ENCODE measurements at regions not wholly inside any gene's neighbourhood (a gene's known extent, or its start where the extent isn't known, plus 50 kb on each side); places are given as distances from the start of the nearest gene placed in this dataset.
"Not testable (repeated sequence)": the region's sequence is repeated elsewhere in the genome, so short reads cannot be mapped to it uniquely, and the experiment has no call there.

DNA sequence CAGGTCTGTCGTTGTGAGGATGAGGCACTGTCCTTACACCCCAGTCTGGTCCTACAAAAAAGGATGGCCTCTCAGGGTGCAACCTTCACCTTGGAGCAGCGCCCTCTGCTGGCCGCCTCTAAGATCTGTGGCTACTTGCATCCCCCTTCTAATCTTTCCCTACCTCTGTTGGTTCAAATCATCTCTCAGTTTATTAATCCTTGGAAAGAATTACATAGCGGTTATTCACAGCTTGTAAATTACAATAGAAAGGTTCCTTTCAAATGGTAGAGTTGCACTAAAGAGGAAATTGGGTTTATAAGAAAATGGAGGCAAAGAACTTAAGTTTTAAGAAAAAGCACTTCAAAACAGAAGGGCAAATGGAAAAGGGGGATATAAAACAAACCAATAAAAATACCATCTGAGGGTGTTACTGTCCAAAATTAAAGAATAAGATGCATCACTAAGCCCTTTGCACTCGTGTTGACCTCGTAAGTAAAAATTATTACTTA, 102.0 kb upstream of the PLEKHM1 start:
- DNase-seq = not testable (repeated sequence)

DNA sequence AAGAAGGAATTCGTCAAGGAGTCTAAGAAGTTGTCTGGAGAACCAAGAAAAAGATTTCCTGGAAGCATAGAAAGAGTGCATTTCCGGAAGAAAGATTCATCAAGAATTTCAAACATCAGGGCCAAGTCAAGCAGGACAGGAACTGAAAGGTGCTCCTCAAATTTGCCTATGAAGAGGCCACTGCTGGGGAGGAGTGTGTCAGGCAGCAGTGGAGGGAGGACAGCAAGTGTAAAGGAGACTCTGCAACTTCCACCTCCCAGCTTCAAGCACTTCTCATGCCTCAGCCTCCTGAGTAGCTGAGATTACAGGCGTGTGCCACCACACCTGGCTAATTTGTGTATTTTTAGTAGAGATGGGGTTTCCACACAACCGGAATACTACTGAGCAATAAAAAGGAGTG, 105.8 kb upstream of the PLEKHM1 start:
- DNase-seq = not testable (repeated sequence)

DNA sequence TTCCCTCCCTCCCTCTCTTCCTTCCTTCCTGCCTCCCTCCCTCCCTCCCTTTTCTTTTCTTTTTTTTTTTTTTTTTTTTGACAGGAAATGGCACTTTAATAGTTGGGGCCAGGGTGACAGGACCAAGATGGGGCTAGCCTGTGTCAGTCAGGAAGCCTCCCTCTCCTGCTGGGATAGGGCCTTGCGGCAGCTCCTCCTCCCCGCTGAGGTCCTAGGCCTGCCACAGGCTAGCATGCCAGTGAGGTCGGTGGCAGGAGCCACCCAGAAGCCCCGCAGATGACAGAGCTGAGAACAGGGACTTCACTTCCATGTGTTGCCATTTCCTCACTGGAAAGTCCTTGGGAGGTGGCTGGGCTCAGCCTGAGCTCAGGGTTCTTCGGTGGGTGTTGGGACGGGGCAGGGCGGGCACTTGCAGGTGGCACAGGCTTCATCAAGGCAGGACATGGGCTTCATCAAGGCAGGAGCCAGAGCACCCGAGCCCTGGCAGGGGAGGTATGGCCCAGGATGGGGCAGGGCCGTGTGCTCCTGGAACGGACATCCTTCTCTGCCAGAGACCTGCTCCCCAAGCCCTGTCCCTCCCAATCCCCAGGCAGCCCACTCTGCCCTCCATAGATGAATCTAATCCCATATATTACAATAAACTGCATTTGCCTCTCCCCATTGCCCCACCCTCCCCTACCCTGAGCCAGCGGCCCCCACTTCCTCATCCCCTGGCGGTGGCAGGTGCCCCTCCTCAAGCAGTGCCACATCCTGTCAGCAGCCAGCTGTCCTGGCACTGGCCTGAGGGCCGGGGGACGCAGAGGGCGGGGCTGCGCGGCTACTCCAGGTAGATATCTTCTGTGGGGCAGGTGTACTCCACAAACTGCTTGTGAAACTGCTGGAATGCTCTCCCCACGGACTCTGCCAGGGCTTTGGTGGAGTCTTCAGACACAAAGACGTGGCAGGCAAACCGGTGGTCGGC, 109.8 kb upstream of the PLEKHM1 start:
- DNase-seq = not testable (repeated sequence)

DNA sequence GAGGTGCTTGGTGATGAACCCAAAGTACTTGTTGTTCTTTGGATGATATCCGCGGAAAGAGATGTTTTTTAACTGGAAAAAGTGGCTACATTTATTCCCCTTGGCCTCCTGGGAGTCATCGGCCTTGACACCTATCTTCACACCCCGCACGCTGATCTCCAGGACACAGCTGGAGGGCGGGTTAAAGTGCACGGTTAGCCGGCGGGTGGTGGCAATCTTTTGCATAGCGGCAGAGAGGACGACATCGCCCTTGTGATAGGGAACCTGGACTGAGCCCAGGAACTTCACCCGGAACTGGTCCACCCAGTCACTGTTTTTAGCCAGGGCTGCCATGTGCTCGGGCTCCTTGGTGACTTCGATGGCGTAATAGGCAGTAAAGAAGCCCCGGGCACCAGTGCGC, 110.5 kb upstream of the PLEKHM1 start:
- not testable (repeated sequence) for DNase-seq

DNA sequence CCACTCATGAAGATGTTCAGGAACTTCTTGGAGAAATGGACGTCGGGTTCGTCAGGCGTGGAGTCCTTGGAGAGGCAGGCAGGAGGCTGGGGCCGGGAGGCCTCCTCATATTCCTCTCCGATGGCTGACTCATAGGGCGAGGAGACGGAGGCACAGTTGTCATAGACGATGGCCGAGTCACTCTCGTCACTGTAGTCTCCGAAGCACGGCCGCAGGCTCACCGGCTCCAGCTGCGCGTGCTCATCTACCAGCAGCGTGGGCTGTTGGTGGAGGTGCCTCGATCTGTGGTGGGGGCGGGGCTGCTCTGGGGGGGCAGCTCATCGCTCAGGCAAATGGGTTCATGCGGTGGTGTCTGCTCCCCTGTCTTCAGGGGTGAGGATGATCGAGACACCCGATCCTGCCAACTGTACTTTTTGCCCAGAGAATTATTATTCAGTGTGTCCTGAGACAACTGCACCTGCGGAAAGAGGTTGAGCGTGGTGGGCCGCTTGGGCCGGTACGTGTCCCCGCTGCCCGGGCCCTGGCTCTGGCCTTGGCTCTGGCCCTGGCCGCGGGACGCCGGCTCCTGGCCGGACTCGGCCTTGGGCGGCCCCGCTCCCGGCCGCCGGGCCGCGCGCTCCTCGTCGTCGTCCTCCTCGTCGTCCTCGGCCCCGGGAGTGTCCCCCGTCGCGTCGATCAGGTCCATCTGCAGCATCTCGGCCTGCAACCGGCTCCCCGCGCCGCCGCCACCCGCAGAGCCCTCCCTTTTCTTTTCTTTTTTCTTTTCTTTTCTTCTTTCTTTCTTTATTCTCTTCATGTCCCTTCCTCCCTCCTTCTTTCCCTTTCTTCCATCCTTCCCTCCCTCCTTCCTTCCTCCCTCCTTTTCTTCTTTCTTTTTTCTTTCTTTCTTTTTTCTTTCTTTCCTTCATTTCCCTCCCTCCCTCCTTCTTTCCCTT, 111.4 kb upstream of the PLEKHM1 start:
- not testable (repeated sequence) for DNase-seq

DNA sequence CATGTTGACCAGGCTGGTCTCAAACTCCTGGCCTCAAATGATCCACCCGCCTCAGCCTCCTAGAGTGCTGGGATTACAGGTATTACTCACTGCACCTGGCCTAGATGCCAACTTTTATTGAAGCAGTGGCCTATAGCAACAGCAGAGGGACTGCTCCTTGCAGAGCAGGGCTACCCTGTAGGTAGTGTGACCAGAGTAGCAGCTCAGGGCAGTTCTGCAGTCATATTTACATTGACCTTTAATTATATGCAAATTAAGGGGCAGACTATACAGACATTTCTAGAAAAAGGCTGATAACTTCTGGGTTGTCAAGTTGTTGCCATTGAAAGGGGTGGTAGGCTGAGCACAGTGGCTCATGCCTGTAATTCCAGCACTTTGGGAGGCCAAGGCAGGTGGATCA, 115.2 kb upstream of the PLEKHM1 start:
- DNase-seq = not testable (repeated sequence)

DNA sequence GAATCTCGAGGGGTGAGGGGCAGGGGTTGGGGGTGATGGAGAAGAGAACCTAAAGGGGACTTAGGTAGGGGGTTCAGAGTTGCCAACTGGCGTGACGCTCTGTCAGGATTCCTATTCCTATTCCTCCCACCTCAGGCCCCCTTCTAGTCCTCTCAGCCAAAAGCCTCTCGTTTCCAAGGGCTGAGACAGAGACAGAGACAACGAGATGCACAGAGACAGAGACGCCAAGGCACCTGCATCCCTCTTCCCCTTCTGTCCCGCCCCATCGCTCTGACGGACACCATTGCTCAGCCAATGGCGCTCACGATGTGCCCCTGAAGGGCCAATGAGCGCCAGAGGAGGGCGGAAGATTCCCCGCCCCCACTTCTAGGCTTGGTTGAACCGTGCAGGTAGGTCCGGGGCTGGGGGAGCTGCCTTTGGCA, 129.5 kb upstream of the PLEKHM1 start:
- DNase-seq = not testable (repeated sequence)

DNA sequence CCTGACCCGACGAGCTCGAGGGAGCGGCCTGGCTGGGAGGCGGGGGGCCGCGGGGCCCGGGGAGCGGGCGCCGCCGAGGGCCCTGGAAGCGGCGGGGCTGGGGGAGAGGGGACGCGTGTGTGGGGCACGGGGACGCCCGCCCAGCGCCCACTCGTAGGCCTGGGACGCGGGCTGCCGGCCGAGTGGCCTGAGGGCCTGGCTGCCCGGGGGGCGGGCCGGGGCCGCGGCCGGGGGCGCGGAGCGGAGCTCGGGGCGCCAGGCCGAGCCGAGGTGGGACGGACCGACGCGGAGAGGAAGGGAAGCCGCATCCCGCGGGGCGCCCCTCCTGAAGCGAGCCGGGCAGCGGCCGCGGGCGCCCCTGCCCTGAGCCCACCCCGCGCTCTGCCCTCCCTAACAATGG, 129.9 kb upstream of the PLEKHM1 start:
- DNase-seq = not testable (repeated sequence)

DNA sequence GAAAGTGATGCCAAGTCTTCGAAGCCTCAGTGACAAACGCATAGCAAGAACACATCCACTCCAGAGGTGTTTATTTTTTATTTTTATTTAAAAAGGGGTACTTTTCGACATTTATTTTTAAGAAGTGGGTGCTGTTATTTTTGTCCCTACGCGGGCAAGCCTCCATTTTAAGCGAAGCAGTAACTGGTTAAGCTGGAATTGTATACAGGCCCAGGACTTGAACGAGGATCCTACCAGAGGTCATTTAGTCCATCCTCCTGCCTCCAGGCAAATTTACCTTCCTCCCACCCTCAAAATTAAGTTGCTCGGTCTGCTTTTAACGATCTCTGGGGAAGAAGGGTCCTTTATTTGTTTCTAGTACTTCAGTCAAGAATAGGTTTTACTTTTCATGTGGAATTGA, 130.6 kb upstream of the PLEKHM1 start:
- DNase-seq = not testable (repeated sequence)

DNA sequence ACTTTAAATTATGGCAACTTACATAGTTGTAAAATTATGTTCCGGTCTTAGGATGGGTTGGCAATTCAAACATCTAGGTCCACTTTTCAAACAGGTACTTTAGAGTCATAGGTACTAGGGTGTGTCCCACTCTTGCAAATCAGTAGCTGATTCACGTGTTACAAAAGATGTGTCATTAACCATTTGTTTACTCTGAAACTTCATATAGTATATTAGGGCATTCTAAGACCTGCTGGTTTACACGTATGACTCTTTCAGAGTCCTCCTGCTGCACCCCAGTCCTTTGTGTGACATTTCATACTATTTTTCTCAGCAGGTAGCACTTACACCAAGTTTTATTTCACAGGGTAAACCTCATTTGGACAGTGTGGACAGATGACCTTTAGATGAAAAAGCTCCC, 131.8 kb upstream of the PLEKHM1 start:
- DNase-seq = not testable (repeated sequence)

DNA sequence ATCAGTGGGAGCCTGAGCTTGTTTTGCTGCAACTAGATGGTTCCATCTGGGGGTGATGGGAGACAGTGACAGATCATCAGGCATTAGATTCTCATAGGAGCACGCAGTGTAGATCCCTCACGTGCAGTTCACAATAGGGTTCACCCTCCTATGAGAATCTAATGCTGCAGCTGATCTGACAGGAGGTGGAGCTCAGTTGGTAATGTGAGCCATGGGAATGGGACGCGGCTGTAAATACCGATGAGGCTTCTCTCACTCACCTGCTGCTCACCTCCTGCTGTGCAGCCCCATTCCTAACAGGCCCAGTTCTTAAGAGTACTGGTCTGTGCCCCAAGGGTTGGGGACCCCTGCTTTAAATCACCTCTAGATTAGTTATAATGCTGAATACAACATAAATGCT, 137.5 kb upstream of the PLEKHM1 start:
- no peak for DNase-seq

DNA sequence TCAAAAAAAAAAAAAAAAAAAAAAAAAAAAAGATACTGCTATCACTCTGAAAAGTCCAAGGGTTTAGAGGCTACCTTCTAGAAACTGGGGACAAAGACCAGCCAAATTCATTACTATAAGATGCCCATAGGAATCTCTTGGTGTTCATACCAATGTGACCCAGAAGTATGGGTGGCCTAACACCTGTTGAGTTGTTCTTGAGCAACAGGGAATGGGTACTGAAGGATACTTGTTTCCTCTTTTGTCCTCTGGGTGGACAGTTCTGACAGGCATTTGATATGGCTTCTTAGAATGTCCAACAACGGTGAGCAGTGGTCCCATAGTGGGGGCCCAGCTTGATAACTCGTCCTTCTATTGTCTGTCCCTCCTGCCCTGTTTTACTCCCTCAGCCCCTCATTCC, 141.4 kb upstream of the PLEKHM1 start:
- DNase-seq = no peak

DNA sequence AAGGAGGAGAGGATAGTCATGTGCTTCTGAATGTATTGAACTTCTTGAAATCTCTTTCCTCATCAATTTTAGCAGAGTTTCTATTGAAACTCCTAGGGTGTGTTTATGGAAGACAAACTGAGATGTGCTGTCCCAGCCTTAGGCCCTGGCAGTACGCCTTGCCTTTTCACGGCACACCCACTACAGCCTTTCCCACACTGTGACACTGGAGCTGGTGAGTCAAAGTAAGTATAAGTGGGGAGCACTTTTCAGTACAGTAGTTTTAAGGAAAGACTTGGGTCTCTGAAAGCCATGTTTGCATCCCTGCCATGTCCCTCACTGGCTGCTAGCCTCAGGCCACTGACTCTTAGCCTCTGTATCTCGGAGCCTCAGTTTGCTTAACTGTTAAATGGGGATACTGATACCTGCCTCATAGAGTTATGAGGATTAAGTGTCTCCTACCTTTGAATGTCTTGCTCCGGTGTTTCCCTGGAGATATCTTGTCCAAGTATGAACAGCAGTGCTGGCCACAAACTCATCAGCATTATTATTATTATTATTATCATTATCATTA, 144.7 kb upstream of the CRHR1 start:
- no peak for DNase-seq

DNA sequence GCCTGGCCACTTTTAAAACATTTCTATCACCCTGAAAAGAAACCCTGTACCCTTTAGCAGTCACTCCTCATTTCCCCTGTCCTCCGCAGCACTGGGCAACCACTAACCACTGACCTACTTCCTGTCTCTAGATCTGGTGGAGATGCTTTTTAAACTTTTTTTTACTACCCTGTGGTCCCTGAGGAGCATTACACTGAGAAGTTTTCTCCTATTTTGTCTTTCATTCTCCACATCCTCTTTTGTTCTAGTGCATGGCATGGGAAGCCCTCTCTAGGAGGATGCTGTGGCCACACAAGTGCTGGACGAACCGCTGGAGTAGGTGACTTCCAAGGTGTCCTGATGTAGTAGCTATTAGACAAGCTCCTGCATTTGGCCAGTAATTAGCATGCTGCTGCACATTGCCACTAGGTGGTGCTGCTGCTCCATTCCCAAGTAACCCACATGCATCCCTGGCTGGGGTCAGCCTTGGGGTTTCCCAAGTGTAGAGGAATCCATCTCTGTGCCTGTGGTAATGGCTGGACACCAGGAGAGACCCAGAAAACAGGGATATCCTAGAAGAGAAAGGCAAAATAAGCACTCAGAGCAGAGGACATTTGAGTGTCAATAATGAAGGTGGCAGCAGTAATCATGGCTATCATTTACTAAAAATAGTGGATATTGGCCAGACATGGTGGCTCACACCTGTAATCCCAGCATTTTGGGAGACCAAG, 143.8 kb upstream of the CRHR1 start:
- DNase-seq = no peak

DNA sequence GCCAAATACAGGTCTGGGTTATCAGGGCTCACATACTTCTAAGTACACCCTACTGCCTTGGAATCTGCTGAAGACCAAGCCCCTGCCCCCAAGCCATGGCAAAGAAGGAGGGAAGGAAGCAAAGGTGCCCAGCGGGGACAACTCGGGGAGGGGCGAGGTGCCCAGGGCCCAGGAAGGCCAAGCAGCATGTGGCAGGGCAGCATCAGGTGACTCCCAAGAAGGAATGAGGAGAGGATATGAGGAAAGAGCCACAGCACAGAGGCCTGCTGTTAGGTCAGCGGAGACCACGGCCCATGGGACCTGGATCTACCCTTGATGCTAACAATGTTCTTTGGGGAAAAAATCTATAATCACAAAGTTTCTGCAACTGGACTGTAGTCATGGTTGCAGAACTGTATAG, 142.6 kb upstream of the CRHR1 start:
- no peak for DNase-seq

DNA sequence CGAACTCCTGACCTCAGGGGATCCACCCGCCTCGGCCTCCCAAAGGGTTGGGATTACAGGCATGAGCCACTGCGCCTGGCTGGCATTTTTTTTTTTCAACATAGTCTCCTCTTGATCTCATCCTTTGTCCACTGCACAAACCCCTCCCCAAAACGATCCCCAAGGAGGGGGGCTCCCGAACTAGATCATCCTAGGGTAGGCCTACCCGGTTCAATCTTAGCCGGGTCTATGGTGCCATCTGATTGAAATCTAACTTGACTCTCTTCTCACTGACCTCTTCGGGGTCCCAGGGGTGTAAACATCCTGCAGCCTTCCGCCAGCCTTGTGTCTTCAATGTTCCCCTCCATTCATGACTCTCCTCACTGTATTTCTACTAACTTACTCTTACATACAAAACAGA, 140.5 kb upstream of the CRHR1 start:
- no peak for DNase-seq

DNA sequence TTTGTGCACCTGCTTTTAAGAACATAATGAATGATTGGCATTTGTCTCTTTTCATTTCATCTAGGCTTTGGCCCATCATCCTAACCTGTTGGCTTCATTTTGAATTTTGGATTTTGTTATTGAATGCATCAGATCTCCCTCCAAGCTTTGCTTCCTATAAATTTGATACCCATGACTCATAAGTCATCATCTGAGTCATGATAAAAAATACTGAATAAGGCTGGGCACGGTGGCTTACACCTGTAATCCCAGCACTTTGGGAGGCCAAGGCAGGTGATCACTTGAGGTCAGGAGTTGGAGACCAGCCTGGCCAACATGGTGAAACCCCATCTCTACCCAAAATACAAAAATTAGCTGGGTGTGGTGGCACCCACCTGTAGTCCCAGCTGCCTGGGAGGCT, 139.5 kb upstream of the CRHR1 start:
- not testable (repeated sequence) for DNase-seq

DNA sequence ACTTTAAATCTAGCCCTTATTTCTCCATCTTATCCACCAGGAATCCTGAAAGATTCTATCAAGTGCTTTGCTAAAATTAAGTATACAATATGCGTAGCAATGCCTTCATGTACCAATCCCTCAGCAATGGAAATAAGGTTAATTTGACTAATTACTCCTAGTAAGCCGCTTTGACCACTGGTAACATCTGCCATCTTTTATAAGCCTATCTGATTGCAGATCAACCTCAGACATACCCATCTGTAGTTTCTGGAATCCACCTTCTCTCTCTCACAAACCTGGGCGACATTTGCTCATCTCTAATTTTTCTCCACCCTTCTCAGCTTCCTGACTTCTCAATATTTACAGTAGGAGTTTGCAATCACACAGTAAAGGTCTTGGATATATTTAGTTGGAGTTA, 138.8 kb upstream of the CRHR1 start:
- no peak for DNase-seq

DNA sequence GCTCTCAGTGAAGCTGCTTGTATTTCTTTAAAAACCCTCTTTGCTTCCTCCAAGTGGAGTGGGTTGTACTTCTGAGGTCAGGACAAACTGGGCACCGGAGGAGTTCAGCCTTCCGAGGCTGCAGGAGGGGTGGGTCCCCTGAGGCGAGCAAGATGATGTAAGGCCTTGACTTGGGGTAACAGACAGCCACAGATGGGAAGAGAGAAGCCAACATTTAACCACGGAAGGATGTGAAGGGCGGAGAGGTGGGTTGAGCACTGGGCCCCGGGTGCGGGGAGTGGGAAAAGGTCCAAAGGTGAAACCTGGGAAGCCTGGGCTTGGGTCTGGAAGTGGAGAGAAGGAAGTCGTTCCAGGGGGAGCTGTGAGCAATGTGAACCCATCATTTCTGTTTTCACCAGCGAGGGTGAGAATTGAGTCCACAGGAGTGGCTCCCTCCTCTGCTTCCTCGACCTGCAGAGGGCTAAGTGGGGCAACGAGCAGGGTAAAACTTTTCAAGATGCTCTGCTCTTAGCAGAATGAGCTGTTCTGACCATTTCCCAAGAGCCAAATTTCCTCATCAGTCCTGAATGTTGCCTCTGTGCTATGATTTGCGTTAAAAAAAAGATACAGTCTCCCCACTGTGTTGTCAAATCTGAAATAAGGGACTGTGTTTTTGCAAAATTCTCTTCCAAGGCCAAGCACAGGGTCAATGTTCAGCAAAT, 137.7 kb upstream of the CRHR1 start:
- DNase-seq = peak; percentile 4

DNA sequence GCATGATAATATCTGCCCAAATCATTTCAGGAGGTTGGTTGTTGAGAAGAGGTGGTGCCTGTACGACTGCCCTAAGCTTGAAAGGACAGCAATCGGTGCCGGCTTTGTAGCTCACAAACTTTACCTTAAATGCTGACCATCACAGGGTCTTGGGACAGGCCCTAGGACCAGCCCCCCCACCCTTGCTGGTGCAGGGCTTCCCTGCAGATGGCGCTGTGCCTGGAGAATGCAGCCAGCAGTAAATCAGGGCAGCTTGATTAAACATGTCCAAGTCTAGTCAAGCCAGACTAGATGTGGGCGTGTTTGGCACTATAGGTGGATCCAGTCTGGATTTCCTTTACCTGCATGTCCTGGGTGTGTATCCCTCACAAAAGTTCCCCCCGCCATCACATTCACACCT, 135.5 kb upstream of the CRHR1 start:
- DNase-seq = no peak

DNA sequence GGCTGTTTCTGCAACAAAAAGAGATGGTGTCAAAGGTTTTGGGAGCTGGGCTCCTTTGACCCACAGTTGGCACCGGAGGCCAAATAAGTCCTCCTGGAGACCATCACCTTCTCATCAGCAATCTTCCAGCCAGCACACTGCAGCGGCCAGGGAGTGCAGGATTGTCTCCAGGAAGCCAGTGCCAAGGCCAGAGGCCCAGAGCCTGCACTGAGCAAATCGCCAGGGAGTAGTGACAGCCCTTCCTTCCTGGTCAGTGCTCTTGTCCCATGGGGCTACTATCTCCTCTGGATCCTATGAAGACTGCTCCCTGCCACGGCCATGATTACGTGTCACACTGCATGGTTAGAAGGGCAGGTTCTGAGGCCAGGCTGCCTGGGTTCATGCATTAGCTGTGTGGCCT, 134.3 kb upstream of the CRHR1 start:
- no peak for DNase-seq

DNA sequence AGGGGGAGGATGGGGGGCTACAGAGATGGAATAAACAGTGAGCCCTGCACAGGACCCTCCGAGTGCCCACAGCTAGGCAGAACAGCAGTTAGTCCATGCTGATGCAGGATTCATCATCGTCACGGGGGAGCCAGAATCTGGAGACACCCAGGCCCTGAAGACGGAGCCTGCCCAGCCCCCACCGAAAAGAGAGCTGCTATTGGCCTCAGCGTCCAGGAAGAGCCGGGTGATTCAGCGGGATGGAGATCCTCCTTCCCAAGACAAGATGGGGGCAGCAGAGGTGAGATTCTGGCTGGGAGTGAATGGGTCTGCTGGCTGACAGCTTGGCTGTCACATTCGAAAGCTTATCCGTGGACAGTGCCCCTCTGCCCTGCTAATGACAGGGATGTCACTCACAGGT, 133.6 kb upstream of the CRHR1 start:
- no peak for DNase-seq
